Liver (tissue), 7 donors: ENCODE measurements at regions not wholly inside any gene's neighbourhood (a gene's known extent, or its start where the extent isn't known, plus 50 kb on each side); places are given as distances from the start of the nearest gene placed in this dataset.

Experiments
- DNase-seq: peaks from one replicate; pipeline ENCODE4 v3.0.0-alpha.2; 2017; ENCODE audit warnings: low spot score
- H3K27ac ChIP-seq, 2 donors: one replicate each; pipeline ENCODE4 v1.7.0; 2013; ENCODE audit warnings: inconsistent platforms in 2 of 2, low read length in 2 of 2, control low read depth in 1 of 2, low read depth in 1 of 2, mild to moderate bottlenecking in 1 of 2
- H3K27me3 ChIP-seq, 4 donors: one replicate each; pipeline versions ENCODE4 v1.6.1 to v1.7.0; 2013; ENCODE audit warnings: low read length in 3 of 4, inconsistent platforms in 1 of 4, mild to moderate bottlenecking in 1 of 4, moderate library complexity in 1 of 4; ENCODE audit not compliant: control insufficient read depth in 4 of 4, insufficient read depth in 4 of 4
- H3K36me3 ChIP-seq, 4 donors: one replicate each; pipeline versions ENCODE4 v1.6.1 to v1.7.0; 2013; ENCODE audit warnings: low read length in 3 of 4, mild to moderate bottlenecking in 3 of 4, low read depth in 1 of 4, moderate library complexity in 1 of 4; ENCODE audit not compliant: control insufficient read depth in 4 of 4, insufficient read depth in 3 of 4
- H3K4me1 ChIP-seq, 4 donors: one replicate each; pipeline versions ENCODE4 v1.6.1 to v1.7.0; 2013; ENCODE audit warnings: low read length in 3 of 4, mild to moderate bottlenecking in 3 of 4, moderate library complexity in 1 of 4; ENCODE audit not compliant: control insufficient read depth in 4 of 4, insufficient read depth in 4 of 4
- H3K4me3 ChIP-seq, 3 donors: one replicate each; pipeline versions ENCODE4 v1.6.1 to v1.7.0; 2013; ENCODE audit warnings: low read length in 3 of 3, control low read depth in 1 of 3, low read depth in 1 of 3, mild to moderate bottlenecking in 1 of 3
- H3K9ac ChIP-seq, 2 donors: one replicate each; pipeline ENCODE4 v1.7.0; 2013; ENCODE audit warnings: low read length in 2 of 2, mild to moderate bottlenecking in 2 of 2, moderate library complexity in 2 of 2, control low read depth in 1 of 2, low read depth in 1 of 2
- H3K9me3 ChIP-seq, 4 donors: one replicate each; pipeline versions ENCODE4 v1.6.1 to v1.7.0; 2013; ENCODE audit warnings: low read length in 3 of 4; ENCODE audit not compliant: control insufficient read depth in 4 of 4
- FOXA1 ChIP-seq: IDR thresholded peaks from 2 replicates; pipeline ENCODE4 v1.6.1; 2016; ENCODE audit warnings: antibody characterized with exemption
- FOXA2 ChIP-seq: IDR thresholded peaks from 2 replicates; pipeline ENCODE4 v1.6.1; 2016; ENCODE audit warnings: antibody characterized with exemption
- GABPA ChIP-seq, 2 donors: IDR thresholded peaks in 1 of 2; conservative IDR thresholded peaks in 1 of 2; 2 replicates each; pipeline ENCODE4 v1.6.1; 2016; ENCODE audit warnings: antibody characterized with exemption in 2 of 2, mild to moderate bottlenecking in 1 of 2, moderate library complexity in 1 of 2
- HNF4A ChIP-seq, 2 donors: conservative IDR thresholded peaks; 2 replicates each; pipeline ENCODE4 v1.6.1; 2016; ENCODE audit warnings: antibody characterized with exemption in 2 of 2, mild to moderate bottlenecking in 2 of 2
- HNF4G ChIP-seq: IDR thresholded peaks from 2 replicates; pipeline ENCODE4 v1.6.1; 2016; ENCODE audit warnings: antibody characterized with exemption
- JUND ChIP-seq, 2 donors: IDR thresholded peaks; 2 replicates each; pipeline ENCODE4 v1.6.1; 2016; ENCODE audit warnings: antibody characterized with exemption in 2 of 2
- MAX ChIP-seq: IDR thresholded peaks from 2 replicates; pipeline ENCODE4 v1.6.1; 2016; ENCODE audit warnings: antibody characterized with exemption
- RAD21 ChIP-seq, 2 donors: IDR thresholded peaks; 2 replicates each; pipeline ENCODE4 v1.6.1; 2016; ENCODE audit warnings: antibody characterized with exemption in 2 of 2, mild to moderate bottlenecking in 2 of 2
- REST ChIP-seq: IDR thresholded peaks from 2 replicates; pipeline ENCODE4 v1.6.1; 2016; ENCODE audit warnings: antibody characterized with exemption, mild to moderate bottlenecking
- RXRA ChIP-seq, 2 donors: IDR thresholded peaks; 2 replicates each; pipeline ENCODE4 v1.6.1; 2017 to 2018; ENCODE audit warnings: antibody characterized with exemption in 2 of 2, mild to moderate bottlenecking in 1 of 2
- TAF1 ChIP-seq: conservative IDR thresholded peaks from 2 replicates; pipeline ENCODE4 v1.6.1; 2016; ENCODE audit warnings: antibody characterized with exemption, mild to moderate bottlenecking
- YY1 ChIP-seq: IDR thresholded peaks from 2 replicates; pipeline ENCODE4 v1.6.1; 2016; ENCODE audit warnings: antibody characterized with exemption, mild to moderate bottlenecking
- ZBTB33 ChIP-seq: IDR thresholded peaks from 2 replicates; pipeline ENCODE4 v1.6.1; 2016; ENCODE audit warnings: antibody characterized with exemption
- WGBS: extraction: QIAGEN DNeasy Blood & Tissue Kit; methylation state at CpG from one replicate; pipeline ENCODE4 v1.1.7; 2013; 5-methylcytosine and 5-hydroxymethylcytosine counted together
- donor health status: healthy.
- donor health status: healthy.
- donor health status: healthy.
- donor health status: healthy.

GRCh38 chr7:79723833-79724618 lies 270.6 kb upstream of the MAGI2 start:
- TF ChIP-seq GABPA (IDR thresholded peaks at IDR 0.05 in 1 of 2, conservative IDR thresholded peaks at IDR 0.05 in 1 of 2) (no peak), RAD21 (IDR thresholded peaks at IDR 0.05) (no peak), RXRA (IDR thresholded peaks at IDR 0.05) (no peak), HNF4G (no peak), TAF1 (no peak), ZBTB33 (no peak), HNF4A (conservative IDR thresholded peaks at IDR 0.05) (no peak), FOXA2 (no peak)
- 65% methylated on average over 6 of the region's 6 CpGs for WGBS
- DNase-seq = no peak
- Histone ChIP-seq H3K36me3 (no peaks in the 10 kb centered on the region), H3K9me3 (no peaks in the 10 kb centered on the region), H3K27ac (no peak overlapping the region), H3K4me1 (no peaks in the 10 kb centered on the region), H3K27me3 (no peaks in the 10 kb centered on the region), H3K9ac (no peak overlapping the region), H3K4me3 (no peak overlapping the region)

- H3K9ac ChIP-seq = no peak overlapping the region
- H3K36me3 ChIP-seq = no peaks in the 10 kb centered on the region
- no peaks in the 10 kb centered on the region for H3K27me3 ChIP-seq
- H3K9me3 ChIP-seq = no peaks in the 10 kb centered on the region
- DNase-seq = no peak
- no peak overlapping the region for H3K27ac ChIP-seq
- no peaks in the 10 kb centered on the region for H3K4me1 ChIP-seq
- no peak for TF ChIP-seq MAX
- no peak for TF ChIP-seq TAF1
- TF ChIP-seq ZBTB33 = no peak
- no peak for TF ChIP-seq REST
- TF ChIP-seq HNF4G = no peak
- no peak for TF ChIP-seq RAD21 (IDR thresholded peaks at IDR 0.05)
- TF ChIP-seq YY1 = no peak
- TF ChIP-seq JUND (IDR thresholded peaks at IDR 0.05) = no peak
- TF ChIP-seq FOXA2 = no peak
- TF ChIP-seq RXRA (IDR thresholded peaks at IDR 0.05) = no peak
- TF ChIP-seq FOXA1 = no peak
- no peak overlapping the region for H3K4me3 ChIP-seq
These were observed 268.8 kb upstream of the MAGI2 start for GRCh38 chr7:79722217-79722616.
